ENCODE measurements at regions not wholly inside any gene's neighbourhood (a gene's known extent, or its start where the extent isn't known, plus 50 kb on each side); places are given as distances from the start of the nearest gene placed in this dataset.
A peak's percentile ranks its signal among the peaks of the same experiment; 100 is the strongest.

GRCh38 chr21:14773777-14774345 is 227.7 kb upstream of the SAMSN1 start:
- Mint-ChIP-seq H3K9me3 (no peaks in the 10 kb centered on the region), H3K27ac (no peak overlapping the region), H3K36me3 (ENCODE audit: insufficient read depth in 2 of 2) (no peaks in the 10 kb centered on the region), H3K27me3 (ENCODE audit: low read depth) (no peaks in the 10 kb centered on the region), H3K4me3 (no peak overlapping the region), H3K4me1 (ENCODE audit: low read depth) (no peaks in the 10 kb centered on the region)
- ATAC-seq (replicated peaks in 1 of 2), result peak; percentile 43 to 51
- peak; percentile 56 to 61 for DNase-seq

- DNase-seq (no peak), ATAC-seq (replicated peaks in 1 of 2) (no peak)
- no peaks in the 10 kb centered on the region for H3K36me3 Mint-ChIP-seq (ENCODE audit: insufficient read depth in 2 of 2)
- H3K4me1 Mint-ChIP-seq (ENCODE audit: low read depth), result no peaks in the 10 kb centered on the region
- H3K27me3 Mint-ChIP-seq (ENCODE audit: low read depth), result no peaks in the 10 kb centered on the region
- no peaks in the 10 kb centered on the region for H3K9me3 Mint-ChIP-seq
- H3K27ac Mint-ChIP-seq, result no peak overlapping the region
- no peak overlapping the region for H3K4me3 Mint-ChIP-seq
Measured at GRCh38 chr21:14771593-14771992, 225.5 kb upstream of the SAMSN1 start.

DNA sequence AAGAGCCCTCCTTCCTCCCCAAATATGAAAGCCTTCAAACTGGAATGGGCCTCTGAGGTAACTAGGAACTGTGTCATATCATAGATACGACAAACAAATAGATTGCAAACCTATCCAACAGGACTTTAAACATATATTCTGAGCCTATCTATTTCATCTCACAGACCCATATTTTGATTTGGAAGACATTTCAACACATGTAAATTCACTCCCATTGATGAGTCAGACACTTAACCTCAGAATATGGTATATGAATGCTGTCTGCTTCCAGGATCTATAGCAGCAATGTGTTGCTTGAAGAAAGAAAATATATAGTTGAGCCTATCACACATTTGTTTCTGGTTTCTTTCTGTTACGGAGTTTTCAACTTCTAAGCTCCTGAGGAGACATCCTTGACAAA is 221.9 kb upstream of the SAMSN1 start:
- Mint-ChIP-seq H3K27ac (no peak overlapping the region), H3K36me3 (ENCODE audit: insufficient read depth in 2 of 2) (peaks cover 0 to 2% of the 10 kb centered on the region in 2 donors), H3K27me3 (ENCODE audit: low read depth) (no peaks in the 10 kb centered on the region), H3K4me3 (no peak overlapping the region), H3K9me3 (no peaks in the 10 kb centered on the region), H3K4me1 (ENCODE audit: low read depth) (no peaks in the 10 kb centered on the region)
- ATAC-seq (replicated peaks in 1 of 2) (no peak), DNase-seq (no peak)

DNA sequence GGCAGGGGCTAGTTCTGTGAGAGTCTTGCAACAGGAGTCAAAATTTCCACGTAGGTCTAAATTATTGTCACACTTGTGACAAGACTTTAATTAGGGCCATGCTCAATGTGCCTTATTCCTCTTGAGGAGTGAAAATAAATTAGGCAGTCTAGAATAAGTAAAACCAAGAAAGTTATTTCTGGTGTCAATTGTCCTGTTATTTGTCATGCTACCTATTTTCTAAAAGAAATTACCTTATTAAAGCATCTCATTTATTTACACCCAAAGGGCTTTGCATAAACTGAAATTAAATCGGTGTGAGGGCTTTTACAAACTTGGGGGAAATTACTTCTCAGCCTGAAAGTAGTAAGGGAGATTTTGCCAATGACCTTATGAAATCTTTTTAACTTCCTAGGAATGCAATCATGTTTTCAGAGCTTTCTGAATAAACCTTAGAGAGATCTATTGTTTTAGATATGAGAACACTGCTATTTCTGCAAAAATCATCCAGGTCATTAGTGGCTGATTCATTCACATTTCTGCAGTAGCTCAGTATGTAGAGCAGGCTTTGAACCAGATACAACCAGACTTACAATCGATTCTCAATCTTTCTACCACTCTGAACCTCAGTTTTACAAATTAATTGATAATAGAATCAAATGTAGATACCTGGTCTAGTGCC is 221.2 kb upstream of the SAMSN1 start:
- Mint-ChIP-seq H3K9me3 (no peaks in the 10 kb centered on the region), H3K4me1 (ENCODE audit: low read depth) (no peaks in the 10 kb centered on the region), H3K4me3 (no peak overlapping the region), H3K36me3 (ENCODE audit: insufficient read depth in 2 of 2) (peaks cover 0 to 2% of the 10 kb centered on the region in 2 donors), H3K27ac (no peak overlapping the region), H3K27me3 (ENCODE audit: low read depth) (no peaks in the 10 kb centered on the region)
- DNase-seq (no peak), ATAC-seq (replicated peaks in 1 of 2) (no peak)

DNA sequence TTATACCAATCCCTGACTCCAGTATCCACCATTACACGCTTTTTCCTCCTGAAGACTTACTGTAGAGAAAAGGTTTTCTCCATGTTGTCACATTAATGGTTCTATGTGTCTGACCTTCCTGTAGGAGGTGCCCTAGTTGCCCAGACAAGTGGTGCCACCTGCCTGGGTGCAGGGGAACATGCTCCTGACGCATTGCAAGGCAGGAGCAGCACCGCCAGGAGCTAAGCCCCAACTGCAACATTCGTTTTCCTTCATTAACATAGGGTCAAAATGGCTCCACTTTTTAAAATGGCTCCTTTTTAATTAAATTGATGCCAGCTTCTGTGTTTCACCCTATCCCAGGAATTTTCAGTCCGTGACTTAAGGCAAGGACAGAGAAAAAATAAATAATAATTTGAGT is 220.1 kb upstream of the SAMSN1 start:
- H3K4me1 Mint-ChIP-seq (ENCODE audit: low read depth), result no peaks in the 10 kb centered on the region
- no peak for DNase-seq
- ATAC-seq (replicated peaks in 1 of 2), result no peak
- no peak overlapping the region for H3K4me3 Mint-ChIP-seq
- H3K27ac Mint-ChIP-seq, result no peak overlapping the region
- no peaks in the 10 kb centered on the region for H3K27me3 Mint-ChIP-seq (ENCODE audit: low read depth)
- H3K9me3 Mint-ChIP-seq, result no peaks in the 10 kb centered on the region
- peaks cover 0 to 2% of the 10 kb centered on the region in 2 donors for H3K36me3 Mint-ChIP-seq (ENCODE audit: insufficient read depth in 2 of 2)

- Mint-ChIP-seq H3K4me3 (no peak overlapping the region), H3K4me1 (ENCODE audit: low read depth) (no peaks in the 10 kb centered on the region), H3K9me3 (peaks cover 0 to 2% of the 10 kb centered on the region in 2 donors), H3K36me3 (ENCODE audit: insufficient read depth in 2 of 2) (peaks cover 0 to 2% of the 10 kb centered on the region in 2 donors), H3K27ac (no peak overlapping the region), H3K27me3 (ENCODE audit: low read depth) (no peaks in the 10 kb centered on the region)
- no peak for ATAC-seq (replicated peaks in 1 of 2)
- DNase-seq, result no peak
Measured at GRCh38 chr21:14763695-14764064, 217.6 kb upstream of the SAMSN1 start.

GRCh38 chr21:14762734-14763694 is 216.9 kb upstream of the SAMSN1 start:
- Mint-ChIP-seq H3K27me3 (ENCODE audit: low read depth) (no peaks in the 10 kb centered on the region), H3K36me3 (ENCODE audit: insufficient read depth in 2 of 2) (peaks cover 0 to 2% of the 10 kb centered on the region in 2 donors), H3K9me3 (peaks cover 0 to 2% of the 10 kb centered on the region in 2 donors), H3K27ac (no peak overlapping the region), H3K4me1 (ENCODE audit: low read depth) (no peaks in the 10 kb centered on the region), H3K4me3 (no peak overlapping the region)
- ATAC-seq (replicated peaks in 1 of 2) (peak; percentile 73 to 78), DNase-seq (no peak)

DNA sequence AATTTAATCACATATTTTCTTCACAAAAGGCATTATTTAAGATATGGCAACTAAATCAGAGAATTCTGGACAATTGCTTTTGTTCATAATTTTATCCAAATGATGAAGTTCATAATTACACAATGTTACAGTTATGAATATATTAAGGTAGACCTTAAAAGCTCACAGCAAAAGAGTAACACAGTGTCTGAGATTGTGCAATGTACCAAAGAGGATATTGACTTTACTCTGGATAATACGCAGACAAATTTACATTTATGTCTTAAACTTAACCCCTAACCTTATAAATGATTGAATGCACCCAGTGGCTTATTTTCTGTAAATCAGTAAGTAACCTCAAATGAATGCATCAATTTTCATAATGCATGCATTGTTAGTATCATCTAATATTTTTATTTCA is 216.2 kb upstream of the SAMSN1 start:
- peaks cover 0 to 2% of the 10 kb centered on the region in 2 donors for H3K36me3 Mint-ChIP-seq (ENCODE audit: insufficient read depth in 2 of 2)

DNA sequence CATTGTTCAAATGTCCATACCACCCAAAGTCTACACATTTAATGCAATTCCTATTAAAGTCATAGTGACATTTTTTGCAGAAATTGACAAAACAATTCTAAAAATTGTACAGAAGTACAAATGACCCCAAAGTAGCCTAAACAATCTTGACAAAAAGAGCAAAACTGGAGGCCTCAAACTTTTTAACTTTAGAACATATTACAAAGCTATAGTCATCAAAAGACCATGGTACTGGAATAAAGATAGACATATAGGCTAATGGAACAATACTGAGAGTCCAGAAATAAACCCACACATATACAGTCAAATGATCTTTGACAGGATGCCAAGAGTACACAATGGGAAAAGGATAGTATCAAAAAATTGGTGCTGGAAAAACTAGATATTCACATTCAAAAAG is 213.2 kb upstream of the SAMSN1 start:
- Mint-ChIP-seq H3K36me3 (ENCODE audit: insufficient read depth in 2 of 2) (no peaks in the 10 kb centered on the region), H3K4me3 (no peak overlapping the region), H3K4me1 (ENCODE audit: low read depth) (no peaks in the 10 kb centered on the region), H3K27ac (no peak overlapping the region), H3K9me3 (peaks cover 0 to 2% of the 10 kb centered on the region in 2 donors), H3K27me3 (ENCODE audit: low read depth) (no peaks in the 10 kb centered on the region)
- ATAC-seq (replicated peaks in 1 of 2) (no peak), DNase-seq (no peak)

More for the DNA sequence above, 216.2 kb upstream of the SAMSN1 start:
- Mint-ChIP-seq H3K27me3 (ENCODE audit: low read depth) (no peaks in the 10 kb centered on the region), H3K4me1 (ENCODE audit: low read depth) (no peaks in the 10 kb centered on the region), H3K4me3 (no peak overlapping the region), H3K27ac (no peak overlapping the region), H3K9me3 (peaks cover 0 to 2% of the 10 kb centered on the region in 2 donors)
- ATAC-seq (replicated peaks in 1 of 2) (no peak), DNase-seq (no peak)

GRCh38 chr21:14758849-14759248 is 212.7 kb upstream of the SAMSN1 start:
- Mint-ChIP-seq H3K9me3 (peaks cover 0 to 2% of the 10 kb centered on the region in 2 donors), H3K36me3 (ENCODE audit: insufficient read depth in 2 of 2) (no peaks in the 10 kb centered on the region), H3K27ac (no peak overlapping the region)

DNA sequence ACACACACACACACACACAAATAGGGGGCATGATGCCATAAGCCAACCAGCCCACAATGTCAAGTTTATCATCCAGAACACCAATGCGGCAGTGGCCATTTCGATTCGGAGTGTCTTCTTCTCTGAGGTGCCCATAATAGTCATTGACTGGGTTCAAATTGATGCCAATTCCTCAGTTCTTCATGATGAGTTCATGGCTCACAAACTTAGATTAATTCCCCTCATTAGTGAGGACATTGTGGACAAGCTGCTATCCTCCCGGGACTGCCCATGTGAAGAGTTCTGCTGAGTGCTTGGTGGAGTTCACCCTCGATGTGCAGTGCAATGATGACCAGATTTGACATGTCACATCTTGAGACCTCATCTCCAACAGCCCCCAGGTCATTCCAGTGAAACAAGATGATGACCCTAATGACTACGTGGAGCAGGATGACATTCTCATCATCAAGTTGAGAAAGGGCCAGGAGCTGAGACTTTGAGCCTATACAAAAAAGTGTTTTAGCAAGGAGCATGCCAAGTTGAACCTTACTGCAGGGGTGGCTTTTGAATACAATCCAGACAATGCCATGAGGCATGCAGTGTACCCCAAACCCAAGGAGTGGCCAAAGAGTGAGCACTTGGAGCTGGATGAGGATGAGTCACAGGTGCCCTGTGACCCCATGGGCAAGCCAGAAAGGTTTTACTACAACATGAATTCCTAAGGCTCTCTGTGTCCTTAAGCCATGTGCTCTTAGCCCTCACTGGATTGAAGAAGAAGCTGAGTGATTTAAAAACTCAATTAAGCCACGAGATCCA is 211.6 kb upstream of the SAMSN1 start:
- H3K4me1 Mint-ChIP-seq (ENCODE audit: low read depth), result no peaks in the 10 kb centered on the region
- no peak overlapping the region for H3K4me3 Mint-ChIP-seq
- no peak for ATAC-seq (replicated peaks in 1 of 2)
- peaks cover 0 to 2% of the 10 kb centered on the region in 2 donors for H3K9me3 Mint-ChIP-seq
- no peak overlapping the region for H3K27ac Mint-ChIP-seq
- no peaks in the 10 kb centered on the region for H3K27me3 Mint-ChIP-seq (ENCODE audit: low read depth)
- no peaks in the 10 kb centered on the region for H3K36me3 Mint-ChIP-seq (ENCODE audit: insufficient read depth in 2 of 2)
- DNase-seq, result no peak

More at GRCh38 chr21:14758849-14759248, 212.7 kb upstream of the SAMSN1 start:
- no peak for ATAC-seq (replicated peaks in 1 of 2)
- DNase-seq, result no peak
- Mint-ChIP-seq H3K4me1 (ENCODE audit: low read depth) (no peaks in the 10 kb centered on the region), H3K27me3 (ENCODE audit: low read depth) (no peaks in the 10 kb centered on the region), H3K4me3 (no peak overlapping the region)

DNA sequence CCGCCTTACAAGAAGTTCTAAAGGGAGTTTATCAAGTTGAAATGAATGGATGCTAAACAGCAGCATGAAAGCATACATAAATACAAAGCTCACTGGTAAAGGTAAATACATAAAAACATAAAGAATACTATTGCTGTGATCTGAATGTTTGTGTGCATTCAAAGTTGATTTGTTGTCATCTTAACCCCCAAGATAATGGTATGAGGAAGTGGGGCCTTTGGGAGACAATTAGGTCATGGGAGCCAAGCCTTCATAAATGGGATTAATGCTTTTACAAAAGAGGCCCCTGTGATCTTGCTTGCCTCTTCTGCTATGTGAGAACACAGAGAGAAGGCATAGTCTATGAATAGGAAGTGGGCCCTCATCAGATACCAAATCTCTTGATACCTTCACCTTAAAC is 209.0 kb upstream of the SAMSN1 start:
- DNase-seq (no peak), ATAC-seq (replicated peaks in 1 of 2) (no peak)
- Mint-ChIP-seq H3K9me3 (peaks cover 0 to 2% of the 10 kb centered on the region in 2 donors), H3K27me3 (ENCODE audit: low read depth) (no peaks in the 10 kb centered on the region), H3K4me1 (ENCODE audit: low read depth) (no peaks in the 10 kb centered on the region), H3K4me3 (no peak overlapping the region), H3K27ac (no peak overlapping the region), H3K36me3 (ENCODE audit: insufficient read depth in 2 of 2) (no peaks in the 10 kb centered on the region)
